ENCODE measurements at regions not wholly inside any gene's neighbourhood (a gene's known extent, or its start where the extent isn't known, plus 50 kb on each side); places are given as distances from the start of the nearest gene placed in this dataset.

DNA sequence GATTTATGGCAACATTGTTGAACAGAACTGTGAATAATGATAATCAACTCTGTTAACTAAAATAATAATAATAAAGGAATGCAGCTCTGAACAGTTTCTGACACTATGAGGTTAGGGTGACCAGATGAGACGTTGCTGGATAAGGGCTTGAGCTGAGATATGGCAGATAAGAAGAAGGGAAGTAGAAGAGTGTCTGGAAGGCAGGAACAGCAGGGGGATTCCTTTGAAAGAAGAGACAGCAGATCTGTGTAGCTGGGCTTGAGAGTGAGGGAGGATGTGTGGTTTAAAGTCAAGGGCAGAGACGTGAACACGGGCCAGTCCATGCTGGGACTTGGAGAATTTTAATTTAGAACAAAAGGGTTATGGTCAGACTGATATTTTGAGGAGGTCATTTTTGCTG lies 273.1 kb upstream of the SLC14A2 start:
- TF ChIP-seq, protein P1, sequence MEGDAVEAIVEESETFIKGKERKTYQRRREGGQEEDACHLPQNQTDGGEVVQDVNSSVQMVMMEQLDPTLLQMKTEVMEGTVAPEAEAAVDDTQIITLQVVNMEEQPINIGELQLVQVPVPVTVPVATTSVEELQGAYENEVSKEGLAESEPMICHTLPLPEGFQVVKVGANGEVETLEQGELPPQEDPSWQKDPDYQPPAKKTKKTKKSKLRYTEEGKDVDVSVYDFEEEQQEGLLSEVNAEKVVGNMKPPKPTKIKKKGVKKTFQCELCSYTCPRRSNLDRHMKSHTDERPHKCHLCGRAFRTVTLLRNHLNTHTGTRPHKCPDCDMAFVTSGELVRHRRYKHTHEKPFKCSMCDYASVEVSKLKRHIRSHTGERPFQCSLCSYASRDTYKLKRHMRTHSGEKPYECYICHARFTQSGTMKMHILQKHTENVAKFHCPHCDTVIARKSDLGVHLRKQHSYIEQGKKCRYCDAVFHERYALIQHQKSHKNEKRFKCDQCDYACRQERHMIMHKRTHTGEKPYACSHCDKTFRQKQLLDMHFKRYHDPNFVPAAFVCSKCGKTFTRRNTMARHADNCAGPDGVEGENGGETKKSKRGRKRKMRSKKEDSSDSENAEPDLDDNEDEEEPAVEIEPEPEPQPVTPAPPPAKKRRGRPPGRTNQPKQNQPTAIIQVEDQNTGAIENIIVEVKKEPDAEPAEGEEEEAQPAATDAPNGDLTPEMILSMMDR (optimal IDR thresholded peaks at IDR 0.05 in 1 of 3, IDR thresholded peaks at IDR 0.05 in 1 of 3, conservative IDR thresholded peaks at IDR 0.05 in 1 of 3; ENCODE audit: extremely low read depth in 1 of 3, insufficient read depth in 2 of 3, low read length in 3 of 3) = no peak
- no peak for TF ChIP-seq EZH2 (IDR thresholded peaks at IDR 0.05; ENCODE audit: low read length)
